Esophagus squamous epithelium (tissue), 5 donors: ENCODE measurements at regions not wholly inside any gene's neighbourhood (a gene's known extent, or its start where the extent isn't known, plus 50 kb on each side); places are given as distances from the start of the nearest gene placed in this dataset.

ENCODE experiments used
- DNase-seq: peaks from one replicate; lab custom pipeline; 2025; lab: John Stamatoyannopoulos, UW
- H3K27ac ChIP-seq, 4 donors: fragments of 200-600 bp; sonication (generic); one replicate each; pipeline ENCODE4 v1.5.1; 2016 to 2019; ENCODE audit warnings: mild to moderate bottlenecking in 1 of 4
- H3K27me3 ChIP-seq, 4 donors: fragments of 200-600 bp; sonication (generic); 1 replicate in 3 of 4; 2 replicates in 1 of 4; pipeline versions ENCODE4 v1.5.1 to v1.6.0; 2017 to 2021; ENCODE audit warnings: antibody characterized with exemption in 1 of 4
- H3K36me3 ChIP-seq, 3 donors: fragments of 200-600 bp; sonication (generic); one replicate each; pipeline ENCODE4 v1.5.1; 2016 to 2019
- H3K4me1 ChIP-seq, 3 donors: fragments of 200-600 bp; sonication (generic); one replicate each; pipeline ENCODE4 v1.5.1; 2017 to 2019
- H3K4me3 ChIP-seq, 4 donors: fragments of 200-600 bp; sonication (generic); 1 replicate in 3 of 4; 2 replicates in 1 of 4; pipeline ENCODE4 v1.5.1; 2016 to 2019; ENCODE audit warnings: mild to moderate bottlenecking in 2 of 4, moderate library complexity in 1 of 4
- H3K9me3 ChIP-seq, 3 donors: fragments of 200-600 bp; sonication (generic); one replicate each; pipeline ENCODE4 v1.5.1; 2016 to 2019
- CTCF ChIP-seq, 6 experiments: fragments of 450-650 bp in 4 of 6; fragments of 200-600 bp in 2 of 6; sonication (generic) in 2 of 6; IDR thresholded peaks; one replicate each; pipeline ENCODE4 v1.5.1; 2016 to 2019; ENCODE audit warnings: antibody characterized with exemption in 6 of 6, mild to moderate bottlenecking in 4 of 6, moderate library complexity in 4 of 6
- POLR2A ChIP-seq, 4 donors: fragments of 450-650 bp; IDR thresholded peaks; one replicate each; pipeline ENCODE4 v1.6.1; 2017; ENCODE audit warnings: antibody characterized with exemption in 4 of 4, mild to moderate bottlenecking in 4 of 4, moderate library complexity in 3 of 4
- WGBS, 2 donors: methylation state at CpG; one replicate each; pipeline ENCODE4 v1.1.5; 2018; 5-methylcytosine and 5-hydroxymethylcytosine counted together
- intact Hi-C: fragments of 100-400 bp; cut with DNase I; formaldehyde crosslinking; loops from one replicate; pipeline ENCODE4 v1.15.0; 2022
- donor health status: DM: yes; HTN: yes; CAD: no.

- Histone ChIP-seq H3K4me1 (peaks cover 0 to 13% (median 0%) of the 10 kb centered on the region in 3 donors), H3K27ac (no peak overlapping the region), H3K36me3 (no peaks in the 10 kb centered on the region), H3K9me3 (peaks cover 0 to 9% (median 4%) of the 10 kb centered on the region in 3 donors), H3K4me3 (no peak overlapping the region), H3K27me3 (no peaks in the 10 kb centered on the region)
- WGBS, 2 donors: 64 to 80% methylated on average over 3 of the region's 3 CpGs
- DNase-seq: no peak
- no peak for TF ChIP-seq POLR2A (IDR thresholded peaks at IDR 0.05)
- no peak for TF ChIP-seq CTCF (IDR thresholded peaks at IDR 0.05)
- intact Hi-C loops: no loop called here
Observed at GRCh38 chr1:222916100-222916499, 101.3 kb downstream of the DISP1 start.

- no peaks in the 10 kb centered on the region for H3K36me3 ChIP-seq
- H3K9me3 ChIP-seq: peaks cover 0 to 9% (median 4%) of the 10 kb centered on the region in 3 donors
- no peak for DNase-seq
- H3K4me1 ChIP-seq: peaks cover 0 to 10% (median 0%) of the 10 kb centered on the region in 3 donors
- H3K27me3 ChIP-seq: no peaks in the 10 kb centered on the region
- 58 to 70% methylated on average over 14 of the region's 14 CpGs for WGBS, 2 donors
- no peak overlapping the region for H3K27ac ChIP-seq
- H3K4me3 ChIP-seq: no peak overlapping the region
- intact Hi-C loops: no loop called here
- TF ChIP-seq POLR2A (IDR thresholded peaks at IDR 0.05): no peak
Observed at GRCh38 chr1:222918801-222919477, 104.1 kb downstream of the DISP1 start.

GRCh38 chr1:222919478-222919865 is 104.6 kb downstream of the DISP1 start:
- no peaks in the 10 kb centered on the region for H3K36me3 ChIP-seq
- DNase-seq: no peak
- WGBS, 2 donors: 62 to 70% methylated on average over 5 of the region's 5 CpGs
- H3K27me3 ChIP-seq: no peaks in the 10 kb centered on the region
- no peak overlapping the region for H3K4me3 ChIP-seq
- H3K27ac ChIP-seq: no peak overlapping the region
- H3K4me1 ChIP-seq: peaks cover 0 to 10% (median 0%) of the 10 kb centered on the region in 3 donors
- intact Hi-C loops: no loop called here
- TF ChIP-seq POLR2A (IDR thresholded peaks at IDR 0.05): no peak
- no peak for TF ChIP-seq CTCF (IDR thresholded peaks at IDR 0.05)
- peaks cover 0 to 9% (median 4%) of the 10 kb centered on the region in 3 donors for H3K9me3 ChIP-seq

GRCh38 chr1:222920169-222920568 is 105.3 kb downstream of the DISP1 start:
- H3K27me3 ChIP-seq: no peaks in the 10 kb centered on the region
- H3K4me1 ChIP-seq: peaks cover 0 to 10% (median 0%) of the 10 kb centered on the region in 3 donors
- no peak for DNase-seq
- H3K27ac ChIP-seq: no peak overlapping the region
- intact Hi-C loops: no loop called here
- H3K9me3 ChIP-seq: peaks cover 0 to 9% (median 4%) of the 10 kb centered on the region in 3 donors
- no peaks in the 10 kb centered on the region for H3K36me3 ChIP-seq
- no peak overlapping the region for H3K4me3 ChIP-seq
- TF ChIP-seq CTCF (IDR thresholded peaks at IDR 0.05): no peak
- TF ChIP-seq POLR2A (IDR thresholded peaks at IDR 0.05): no peak

GRCh38 chr1:222921945-222922344 is 107.1 kb downstream of the DISP1 start:
- no peak overlapping the region for H3K4me3 ChIP-seq
- DNase-seq: no peak
- TF ChIP-seq CTCF (IDR thresholded peaks at IDR 0.05) (no peak), POLR2A (IDR thresholded peaks at IDR 0.05) (no peak)
- peaks cover 0 to 7% (median 4%) of the 10 kb centered on the region in 3 donors for H3K9me3 ChIP-seq
- H3K4me1 ChIP-seq: peaks cover 0 to 19% (median 0%) of the 10 kb centered on the region in 3 donors
- no peaks in the 10 kb centered on the region for H3K36me3 ChIP-seq
- 90 to 93% methylated on average over 1 of the region's 1 CpG for WGBS, 2 donors
- no peak overlapping the region for H3K27ac ChIP-seq
- intact Hi-C loops: no loop called here
- H3K27me3 ChIP-seq: no peaks in the 10 kb centered on the region
